Duodenal mucosa (tissue), 2 donors: ENCODE measurements at regions not wholly inside any gene's neighbourhood (a gene's known extent, or its start where the extent isn't known, plus 50 kb on each side); places are given as distances from the start of the nearest gene placed in this dataset.

Experiments
- H3K27ac ChIP-seq: one replicate; pipeline ENCODE4 v1.7.0; 2013; ENCODE audit warnings: low read depth, low read length
- H3K27me3 ChIP-seq, 2 donors: one replicate each; pipeline ENCODE4 v1.7.0; 2013; ENCODE audit warnings: low read length in 2 of 2, control low read depth in 1 of 2; ENCODE audit not compliant: insufficient read depth in 2 of 2, control insufficient read depth in 1 of 2
- H3K36me3 ChIP-seq, 2 donors: one replicate each; pipeline ENCODE4 v1.7.0; 2013; ENCODE audit warnings: low read length in 2 of 2, control low read depth in 1 of 2; ENCODE audit not compliant: insufficient read depth in 2 of 2, control insufficient read depth in 1 of 2
- H3K4me1 ChIP-seq, 2 donors: one replicate each; pipeline ENCODE4 v1.7.0; 2013; ENCODE audit warnings: low read length in 2 of 2, control low read depth in 1 of 2; ENCODE audit not compliant: insufficient read depth in 2 of 2, control insufficient read depth in 1 of 2
- H3K4me3 ChIP-seq, 2 donors: one replicate each; pipeline ENCODE4 v1.7.0; 2013; ENCODE audit warnings: low read length in 2 of 2, low read depth in 1 of 2
- H3K9ac ChIP-seq, 2 donors: one replicate each; pipeline ENCODE4 v1.7.0; 2013; ENCODE audit warnings: low read length in 2 of 2, low read depth in 1 of 2
- H3K9me3 ChIP-seq, 2 donors: one replicate each; pipeline ENCODE4 v1.7.0; 2013; ENCODE audit warnings: low read length in 2 of 2, control low read depth in 1 of 2; ENCODE audit not compliant: control insufficient read depth in 1 of 2

DNA sequence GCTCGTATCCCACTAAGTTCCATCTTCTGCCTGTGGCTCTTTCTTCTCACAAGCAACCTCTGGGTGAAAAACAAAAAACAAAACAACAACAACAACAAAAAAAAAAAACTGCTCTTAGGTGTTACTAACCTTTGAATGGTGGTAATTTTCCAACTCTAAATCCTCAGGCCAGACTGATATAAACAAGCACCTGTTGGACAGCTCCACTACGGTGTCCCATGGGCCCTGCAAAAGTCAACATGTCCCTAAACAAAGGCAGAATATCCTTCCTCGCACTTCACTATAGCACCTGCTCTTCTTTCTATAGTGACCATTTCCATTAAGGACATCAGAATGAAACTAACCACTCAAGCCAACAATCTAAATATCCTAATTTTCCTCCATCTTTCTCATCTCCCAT lies 54.6 kb upstream of the PARM1 start:
- Histone ChIP-seq H3K4me3 (no peak overlapping the region), H3K4me1 (peaks cover 6 to 14% of the 10 kb centered on the region in 2 donors), H3K36me3 (no peaks in the 10 kb centered on the region), H3K27ac (no peak overlapping the region), H3K27me3 (peaks cover 0 to 3% of the 10 kb centered on the region in 2 donors), H3K9me3 (no peaks in the 10 kb centered on the region), H3K9ac (no peak overlapping the region)

DNA sequence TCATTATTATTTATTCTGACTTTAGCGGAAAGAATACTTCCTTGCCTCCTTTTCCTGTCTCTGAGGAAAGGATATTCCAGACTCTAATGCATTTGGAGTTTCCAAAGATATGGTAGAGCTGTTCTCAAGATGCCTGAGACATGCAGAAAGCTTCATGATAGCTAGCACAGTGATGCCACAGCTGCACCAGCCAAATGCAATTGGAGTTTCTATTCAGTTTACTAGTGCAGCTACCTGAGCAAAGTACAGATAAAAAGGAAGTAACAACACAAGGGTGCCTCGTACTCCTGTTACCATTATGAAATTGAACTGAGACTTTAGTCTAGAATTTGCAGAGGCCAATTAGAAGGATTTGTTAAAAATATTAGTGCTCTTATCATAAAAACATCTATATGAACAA lies 57.5 kb upstream of the PARM1 start:
- no peak overlapping the region for H3K4me3 ChIP-seq
- peaks cover 6 to 14% of the 10 kb centered on the region in 2 donors for H3K4me1 ChIP-seq

DNA sequence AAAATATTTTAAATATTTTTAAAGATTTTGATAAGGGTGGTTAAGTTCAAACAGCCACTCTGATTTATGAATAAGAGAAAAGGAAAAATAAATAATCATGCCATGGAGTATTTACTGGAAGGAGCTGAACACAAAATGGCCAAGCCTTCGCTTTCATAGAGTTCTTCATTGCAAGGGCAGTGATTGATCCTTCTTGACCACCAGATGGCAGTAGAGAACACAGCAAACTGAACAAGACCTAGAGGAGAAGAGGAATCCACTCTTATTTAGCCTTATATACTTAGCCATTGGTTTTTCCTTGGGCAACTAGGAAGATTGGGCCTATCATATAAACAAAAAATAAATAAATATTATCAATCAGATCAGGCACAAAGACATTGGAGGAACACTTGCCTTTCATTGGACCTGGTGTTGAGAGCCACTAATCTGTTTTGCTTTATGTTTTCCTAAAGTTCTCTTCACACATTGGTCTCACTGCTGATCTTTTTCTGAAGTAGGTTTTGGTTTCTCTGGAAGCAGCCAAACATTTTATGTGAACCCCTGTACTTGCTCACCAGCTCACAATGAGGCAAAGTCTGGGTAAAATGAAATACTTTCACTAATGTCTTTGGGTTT lies 58.1 kb upstream of the PARM1 start:
- Histone ChIP-seq H3K27me3 (no peaks in the 10 kb centered on the region), H3K4me1 (peaks cover 6 to 14% of the 10 kb centered on the region in 2 donors), H3K36me3 (no peaks in the 10 kb centered on the region), H3K27ac (no peak overlapping the region), H3K9ac (no peak overlapping the region), H3K4me3 (no peak overlapping the region), H3K9me3 (no peaks in the 10 kb centered on the region)

More for the DNA sequence above, 57.5 kb upstream of the PARM1 start:
- H3K36me3 ChIP-seq, result no peaks in the 10 kb centered on the region
- no peaks in the 10 kb centered on the region for H3K9me3 ChIP-seq
- no peak overlapping the region for H3K9ac ChIP-seq
- no peaks in the 10 kb centered on the region for H3K27me3 ChIP-seq
- no peak overlapping the region for H3K27ac ChIP-seq

DNA sequence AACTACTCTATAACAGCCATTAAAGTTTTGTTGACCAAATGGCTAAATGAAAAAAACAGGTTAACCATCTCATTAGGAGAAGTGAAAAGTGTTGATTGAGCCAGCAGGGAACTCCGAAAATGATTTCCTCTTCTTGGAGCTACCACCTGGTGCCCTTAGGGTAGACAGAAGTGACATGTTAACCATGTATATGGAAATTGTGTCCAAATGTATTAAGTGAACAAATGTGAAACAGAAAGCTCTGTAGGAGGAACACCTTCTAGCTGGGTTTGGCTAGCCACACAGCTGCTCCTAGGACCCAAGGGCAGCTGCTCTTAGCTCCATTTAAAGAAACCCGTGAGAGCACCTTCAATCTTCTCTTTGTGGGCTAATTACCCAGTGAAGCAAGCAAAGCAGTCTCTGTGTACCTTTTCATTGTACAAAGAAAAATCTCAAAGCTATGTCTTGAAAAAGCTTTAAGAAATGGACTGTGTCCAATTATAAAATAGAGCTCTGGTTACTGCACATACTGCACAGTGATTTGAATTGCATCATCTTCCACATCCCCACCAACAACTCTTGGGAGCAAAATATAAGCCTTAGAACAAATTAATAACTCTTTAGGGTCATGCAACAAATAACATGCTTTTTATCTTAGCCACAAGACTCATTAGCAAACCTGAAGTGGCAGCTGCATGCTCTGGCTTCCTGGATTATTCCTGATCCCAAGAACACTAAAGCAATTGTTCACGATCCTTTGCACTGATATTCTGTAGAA lies 59.2 kb upstream of the PARM1 start:
- no peak overlapping the region for H3K27ac ChIP-seq
- peaks cover 6 to 14% of the 10 kb centered on the region in 2 donors for H3K4me1 ChIP-seq
- H3K27me3 ChIP-seq, result no peaks in the 10 kb centered on the region
- no peak overlapping the region for H3K9ac ChIP-seq
- no peaks in the 10 kb centered on the region for H3K9me3 ChIP-seq
- peak overlapping the region in 1 of 2 donors; percentile 35 for H3K4me3 ChIP-seq
- H3K36me3 ChIP-seq, result no peaks in the 10 kb centered on the region

DNA sequence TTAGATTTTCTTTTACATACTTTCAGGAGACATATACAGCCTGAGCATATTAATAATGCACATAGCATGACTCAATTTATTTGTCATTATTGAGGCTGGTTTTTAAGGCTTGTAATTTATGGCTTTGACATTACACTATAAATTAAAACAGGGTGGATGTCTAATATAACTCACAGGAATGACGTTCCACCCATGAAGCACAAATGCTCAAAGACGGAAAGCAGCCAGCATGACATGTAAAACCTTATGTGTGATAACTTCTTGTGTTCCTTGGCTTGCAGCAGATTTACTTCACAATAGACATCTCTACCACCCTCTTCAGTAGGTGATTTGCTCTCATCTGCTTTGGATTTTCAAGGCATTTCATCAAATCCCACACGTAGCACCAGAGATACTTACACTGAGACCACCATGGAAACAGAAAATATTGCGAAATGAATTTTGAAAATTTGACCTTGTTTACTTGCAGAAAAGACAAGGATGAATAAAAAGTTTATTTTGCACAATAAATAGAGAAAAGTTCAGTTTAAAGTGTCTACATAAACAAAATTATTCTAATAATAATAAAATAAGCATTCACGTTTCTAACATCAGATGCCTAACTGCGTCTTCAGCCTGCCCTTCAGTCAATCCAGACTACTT lies 64.7 kb upstream of the BTC start:
- no peaks in the 10 kb centered on the region for H3K4me1 ChIP-seq
- H3K27ac ChIP-seq, result no peak overlapping the region
- H3K4me3 ChIP-seq, result no peak overlapping the region

DNA sequence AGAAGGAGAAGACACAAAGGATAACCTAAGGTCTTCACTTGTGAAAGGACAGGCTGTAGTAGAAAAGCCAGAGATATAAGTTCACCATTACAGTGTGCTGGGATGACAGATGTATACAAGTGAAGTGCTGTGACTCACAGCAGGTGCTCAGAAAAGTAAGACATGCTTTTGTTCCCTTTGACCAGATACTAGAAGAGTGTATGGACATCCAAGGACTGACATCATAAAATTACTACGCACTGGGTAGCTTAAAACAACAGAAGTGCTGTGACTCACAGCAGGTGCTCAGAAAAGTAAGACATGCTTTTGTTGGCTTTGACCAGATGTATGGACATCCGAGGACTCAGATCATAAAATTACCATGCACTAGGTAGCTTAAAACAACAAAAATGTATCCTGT lies 61.6 kb upstream of the BTC start:
- peaks cover 0 to 2% of the 10 kb centered on the region in 2 donors for H3K9me3 ChIP-seq
- H3K27me3 ChIP-seq, result no peaks in the 10 kb centered on the region
- H3K27ac ChIP-seq, result no peak overlapping the region
- no peaks in the 10 kb centered on the region for H3K4me1 ChIP-seq
- H3K9ac ChIP-seq, result no peak overlapping the region
- no peaks in the 10 kb centered on the region for H3K36me3 ChIP-seq
- H3K4me3 ChIP-seq, result no peak overlapping the region

More for the DNA sequence above, 64.7 kb upstream of the BTC start:
- H3K27me3 ChIP-seq, result no peaks in the 10 kb centered on the region
- no peaks in the 10 kb centered on the region for H3K9me3 ChIP-seq
- no peaks in the 10 kb centered on the region for H3K36me3 ChIP-seq
- H3K9ac ChIP-seq, result no peak overlapping the region

DNA sequence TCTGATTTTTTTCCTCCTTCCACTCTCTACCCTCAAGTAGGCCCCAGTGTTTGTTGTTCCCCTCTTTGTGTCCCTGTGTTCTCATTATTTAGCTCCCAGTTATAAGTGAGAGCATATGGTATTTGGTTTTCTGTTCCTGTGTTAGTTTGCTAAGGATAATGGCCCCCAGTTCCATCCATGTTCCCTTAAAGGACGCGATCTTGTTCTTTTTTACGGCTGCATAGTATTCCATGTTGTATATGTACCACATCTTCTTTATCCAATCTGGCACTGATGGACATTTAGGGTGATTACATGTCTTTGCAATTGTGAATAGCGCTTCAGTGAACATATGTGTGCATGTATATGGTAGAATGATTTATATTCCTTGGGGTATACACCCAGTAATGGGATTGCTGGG lies 54.5 kb upstream of the BTC start:
- H3K4me1 ChIP-seq, result no peaks in the 10 kb centered on the region
- no peak overlapping the region for H3K9ac ChIP-seq
- H3K27ac ChIP-seq, result no peak overlapping the region
- H3K36me3 ChIP-seq, result no peaks in the 10 kb centered on the region
- H3K9me3 ChIP-seq, result peaks cover 8 to 10% of the 10 kb centered on the region in 2 donors
- H3K4me3 ChIP-seq, result no peak overlapping the region
- no peaks in the 10 kb centered on the region for H3K27me3 ChIP-seq

DNA sequence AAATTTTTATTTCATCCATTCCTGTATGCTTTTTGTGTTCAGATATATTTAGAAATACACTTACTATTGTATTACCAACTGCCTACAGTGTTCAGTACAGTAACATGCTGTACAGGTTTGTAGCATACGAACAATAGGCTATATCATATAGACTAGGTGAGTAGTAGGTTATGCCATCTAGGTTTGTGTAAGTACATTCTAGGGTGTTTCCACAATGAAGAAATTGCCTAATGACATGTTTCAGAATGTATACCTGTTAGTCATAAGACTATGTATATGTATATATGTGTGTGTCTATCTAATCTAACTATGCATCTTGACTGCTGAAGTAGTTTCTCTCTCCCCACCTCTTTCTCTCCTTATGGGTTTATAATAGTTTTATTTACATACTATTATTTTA lies 51.5 kb upstream of the BTC start:
- Histone ChIP-seq H3K9ac (no peak overlapping the region), H3K27ac (no peak overlapping the region), H3K36me3 (no peaks in the 10 kb centered on the region), H3K9me3 (peaks cover 6 to 9% of the 10 kb centered on the region in 2 donors), H3K4me1 (no peaks in the 10 kb centered on the region), H3K27me3 (no peaks in the 10 kb centered on the region), H3K4me3 (no peak overlapping the region)
